ENCODE measurements at regions not wholly inside any gene's neighbourhood (a gene's known extent, or its start where the extent isn't known, plus 50 kb on each side); places are given as distances from the start of the nearest gene placed in this dataset.

- Histone ChIP-seq H3K27me3 (ENCODE audit: insufficient read depth) (peaks cover 3% of the 10 kb centered on the region; the same call in 1 of the 2 replicates), H3K4me3 (ENCODE audit: low read depth in 2 of 2, low read length in 1 of 2) (no peak overlapping the region), H3K79me2 (ENCODE audit: insufficient read depth) (no peaks in the 10 kb centered on the region), H3K9me2 (no peaks in the 10 kb centered on the region), H3K9ac (no peak overlapping the region), H3K4me1 (ENCODE audit: control insufficient read depth in 1 of 2, insufficient read depth in 2 of 2, low read depth in 1 of 2, low read length in 1 of 2) (no peaks in the 10 kb centered on the region), H3K9me3 (no peaks in the 10 kb centered on the region), H4K20me1 (ENCODE audit: insufficient read depth) (no peaks in the 10 kb centered on the region), H2AFZ (ENCODE audit: low read depth) (no peak overlapping the region), H3K4me2 (no peak overlapping the region), H3F3A (replicated peaks; ENCODE audit: insufficient read depth) (no peaks in the 10 kb centered on the region), H3K36me3 (replicated peaks in 1 of 2; ENCODE audit: control insufficient read depth in 1 of 2, insufficient read depth in 2 of 2, low read length in 1 of 2) (no peaks in the 10 kb centered on the region), H3K27ac (ENCODE audit: low read depth in 2 of 2, low read length in 1 of 2) (no peak overlapping the region)
- WGBS (ENCODE audit: low lambda C conversion rate): 52% methylated on average over 7 of the region's 10 CpGs
- DNase-seq: no peak
- CTCF ChIA-PET: no interaction called here
- TF ChIP-seq, protein P1, sequence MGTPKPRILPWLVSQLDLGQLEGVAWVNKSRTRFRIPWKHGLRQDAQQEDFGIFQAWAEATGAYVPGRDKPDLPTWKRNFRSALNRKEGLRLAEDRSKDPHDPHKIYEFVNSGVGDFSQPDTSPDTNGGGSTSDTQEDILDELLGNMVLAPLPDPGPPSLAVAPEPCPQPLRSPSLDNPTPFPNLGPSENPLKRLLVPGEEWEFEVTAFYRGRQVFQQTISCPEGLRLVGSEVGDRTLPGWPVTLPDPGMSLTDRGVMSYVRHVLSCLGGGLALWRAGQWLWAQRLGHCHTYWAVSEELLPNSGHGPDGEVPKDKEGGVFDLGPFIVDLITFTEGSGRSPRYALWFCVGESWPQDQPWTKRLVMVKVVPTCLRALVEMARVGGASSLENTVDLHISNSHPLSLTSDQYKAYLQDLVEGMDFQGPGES (IDR thresholded peaks at IDR 0.05; ENCODE audit: low read depth, low read length): no peak
- TF ChIP-seq SIN3A (IDR thresholded peaks at IDR 0.05; ENCODE audit: borderline replicate concordance, low read depth, low read length) (no peak), MEF2A (IDR thresholded peaks at IDR 0.05; ENCODE audit: borderline replicate concordance, low read depth) (no peak), NFIC (IDR thresholded peaks at IDR 0.05; ENCODE audit: borderline replicate concordance) (no peak), PBX3 (IDR thresholded peaks at IDR 0.05) (no peak), SMC3 (IDR thresholded peaks at IDR 0.05; ENCODE audit: low read depth, low read length) (no peak), CTCF (IDR thresholded peaks at IDR 0.05) (no peak), FOSL2 (IDR thresholded peaks at IDR 0.05; ENCODE audit: borderline replicate concordance, low read depth) (no peak), FOXM1 (IDR thresholded peaks at IDR 0.05; ENCODE audit: low read depth) (no peak), GATA2 (CRISPR knock-in tag; IDR thresholded peaks at IDR 0.05) (no peak), RXRA (IDR thresholded peaks at IDR 0.05; ENCODE audit: borderline replicate concordance, low read depth) (no peak)
- TF ChIP-seq, protein P2, sequence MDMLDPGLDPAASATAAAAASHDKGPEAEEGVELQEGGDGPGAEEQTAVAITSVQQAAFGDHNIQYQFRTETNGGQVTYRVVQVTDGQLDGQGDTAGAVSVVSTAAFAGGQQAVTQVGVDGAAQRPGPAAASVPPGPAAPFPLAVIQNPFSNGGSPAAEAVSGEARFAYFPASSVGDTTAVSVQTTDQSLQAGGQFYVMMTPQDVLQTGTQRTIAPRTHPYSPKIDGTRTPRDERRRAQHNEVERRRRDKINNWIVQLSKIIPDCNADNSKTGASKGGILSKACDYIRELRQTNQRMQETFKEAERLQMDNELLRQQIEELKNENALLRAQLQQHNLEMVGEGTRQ (IDR thresholded peaks at IDR 0.05; ENCODE audit: borderline replicate concordance, low read depth, low read length): no peak
- POLR2A ChIA-PET: no interaction called here
Measured at GRCh38 chr21:41589620-41590175, 81.7 kb upstream of the TMPRSS2 start.

DNA sequence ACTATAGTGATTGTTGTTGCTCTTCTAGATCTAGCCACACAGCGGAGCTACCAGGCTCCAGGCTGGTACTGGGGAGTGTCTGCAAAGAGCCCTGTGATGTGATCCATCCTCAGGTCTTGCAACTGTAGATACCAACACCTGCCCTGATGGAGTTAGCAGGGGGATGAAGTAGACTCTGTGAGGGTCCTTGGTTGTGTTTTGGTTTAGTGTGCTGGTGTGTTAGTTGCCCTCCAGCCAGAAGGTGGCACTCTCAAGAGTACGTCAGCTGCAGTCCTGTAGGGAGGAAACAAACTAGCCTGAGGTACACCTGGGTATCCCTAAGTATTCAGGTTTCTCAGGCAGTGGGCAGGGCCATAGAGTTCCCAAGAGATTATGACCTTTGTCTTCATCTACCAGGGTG, 81.2 kb upstream of the TMPRSS2 start:
- Histone ChIP-seq H3K79me2 (ENCODE audit: insufficient read depth) (no peaks in the 10 kb centered on the region), H3K36me3 (replicated peaks in 1 of 2; ENCODE audit: control insufficient read depth in 1 of 2, insufficient read depth in 2 of 2, low read length in 1 of 2) (no peaks in the 10 kb centered on the region), H3F3A (replicated peaks; ENCODE audit: insufficient read depth) (no peaks in the 10 kb centered on the region), H3K9ac (no peak overlapping the region), H3K4me3 (ENCODE audit: low read depth in 2 of 2, low read length in 1 of 2) (no peak overlapping the region), H3K27me3 (ENCODE audit: insufficient read depth) (no peaks in the 10 kb centered on the region; the same call in 1 of the 2 replicates), H4K20me1 (ENCODE audit: insufficient read depth) (no peaks in the 10 kb centered on the region), H3K9me2 (no peaks in the 10 kb centered on the region), H3K27ac (ENCODE audit: low read depth in 2 of 2, low read length in 1 of 2) (no peak overlapping the region), H3K9me3 (no peaks in the 10 kb centered on the region), H3K4me1 (ENCODE audit: control insufficient read depth in 1 of 2, insufficient read depth in 2 of 2, low read depth in 1 of 2, low read length in 1 of 2) (no peaks in the 10 kb centered on the region), H3K4me2 (no peak overlapping the region), H2AFZ (ENCODE audit: low read depth) (no peak overlapping the region)
- CTCF ChIA-PET: no interaction called here
- POLR2A ChIA-PET: no interaction called here
- DNase-seq: no peak
- 65% methylated on average over 2 of the region's 2 CpGs for WGBS (ENCODE audit: low lambda C conversion rate)
- no peak for TF ChIP-seq EP300 (IDR thresholded peaks at IDR 0.05; ENCODE audit: borderline replicate concordance in 1 of 2, low read depth in 1 of 2, low read length in 1 of 2)
- no peak for TF ChIP-seq RAD21 (IDR thresholded peaks at IDR 0.05; ENCODE audit: low read length)
- TF ChIP-seq, protein P3, sequence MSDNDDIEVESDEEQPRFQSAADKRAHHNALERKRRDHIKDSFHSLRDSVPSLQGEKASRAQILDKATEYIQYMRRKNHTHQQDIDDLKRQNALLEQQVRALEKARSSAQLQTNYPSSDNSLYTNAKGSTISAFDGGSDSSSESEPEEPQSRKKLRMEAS (IDR thresholded peaks at IDR 0.05; ENCODE audit: low read depth): no peak
- TF ChIP-seq FOXJ3 (CRISPR knock-in tag; IDR thresholded peaks at IDR 0.05): no peak
- TF ChIP-seq, protein P1 (IDR thresholded peaks at IDR 0.05; ENCODE audit: low read depth, low read length): no peak
- TF ChIP-seq MXI1 (IDR thresholded peaks at IDR 0.05; ENCODE audit: low read depth, low read length): no peak
- TF ChIP-seq, protein P4, sequence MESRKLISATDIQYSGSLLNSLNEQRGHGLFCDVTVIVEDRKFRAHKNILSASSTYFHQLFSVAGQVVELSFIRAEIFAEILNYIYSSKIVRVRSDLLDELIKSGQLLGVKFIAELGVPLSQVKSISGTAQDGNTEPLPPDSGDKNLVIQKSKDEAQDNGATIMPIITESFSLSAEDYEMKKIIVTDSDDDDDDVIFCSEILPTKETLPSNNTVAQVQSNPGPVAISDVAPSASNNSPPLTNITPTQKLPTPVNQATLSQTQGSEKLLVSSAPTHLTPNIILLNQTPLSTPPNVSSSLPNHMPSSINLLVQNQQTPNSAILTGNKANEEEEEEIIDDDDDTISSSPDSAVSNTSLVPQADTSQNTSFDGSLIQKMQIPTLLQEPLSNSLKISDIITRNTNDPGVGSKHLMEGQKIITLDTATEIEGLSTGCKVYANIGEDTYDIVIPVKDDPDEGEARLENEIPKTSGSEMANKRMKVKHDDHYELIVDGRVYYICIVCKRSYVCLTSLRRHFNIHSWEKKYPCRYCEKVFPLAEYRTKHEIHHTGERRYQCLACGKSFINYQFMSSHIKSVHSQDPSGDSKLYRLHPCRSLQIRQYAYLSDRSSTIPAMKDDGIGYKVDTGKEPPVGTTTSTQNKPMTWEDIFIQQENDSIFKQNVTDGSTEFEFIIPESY (IDR thresholded peaks at IDR 0.05; ENCODE audit: borderline replicate concordance, low read depth): no peak
- TF ChIP-seq JUND (IDR thresholded peaks at IDR 0.05): no peak
- TF ChIP-seq FOSL2 (IDR thresholded peaks at IDR 0.05; ENCODE audit: borderline replicate concordance, low read depth): no peak
- no peak for TF ChIP-seq MEF2A (IDR thresholded peaks at IDR 0.05; ENCODE audit: borderline replicate concordance, low read depth)
- no peak for TF ChIP-seq RCOR1 (IDR thresholded peaks at IDR 0.05; ENCODE audit: low read length)

All from SK-N-SH (cell line).